H1 (cell line): ENCODE measurements at regions not wholly inside any gene's neighbourhood (a gene's known extent, or its start where the extent isn't known, plus 50 kb on each side); places are given as distances from the start of the nearest gene placed in this dataset.

Experiments used
- EP300 ChIP-seq, 2 experiments: IDR thresholded peaks; 1 replicate in 1 of 2; 2 replicates in 1 of 2; pipeline ENCODE4 v1.6.1; 2011 to 2012; ENCODE audit warnings: low read depth in 2 of 2, low read length in 2 of 2, mild to moderate bottlenecking in 2 of 2, borderline replicate concordance in 1 of 2, inconsistent platforms in 1 of 2, moderate library complexity in 1 of 2
- POLR2A ChIP-seq, 2 experiments: IDR thresholded peaks; 1 replicate in 1 of 2; 2 replicates in 1 of 2; pipeline ENCODE4 v1.6.1; 2011; ENCODE audit warnings: low read depth in 2 of 2, low read length in 2 of 2, mild to moderate bottlenecking in 2 of 2; ENCODE audit errors: control extremely low read depth in 1 of 2
- POLR2AphosphoS5 ChIP-seq: IDR thresholded peaks from 2 replicates; pipeline ENCODE4 v1.6.1; 2011; ENCODE audit warnings: low read depth, low read length
- SP1 ChIP-seq: IDR thresholded peaks from 2 replicates; pipeline ENCODE4 v1.6.1; 2011; ENCODE audit warnings: low read depth, low read length
- TF ChIP-seq, protein P1 (sequence below), 3 experiments: IDR thresholded peaks; 1 replicate in 2 of 3; 2 replicates in 1 of 3; pipeline versions ENCODE4 v1.5.1 to v1.6.1; 2011; ENCODE audit warnings: low read length in 3 of 3, mild to moderate bottlenecking in 3 of 3, inconsistent platforms in 2 of 3, low read depth in 1 of 3, moderate library complexity in 1 of 3; ENCODE audit not compliant: insufficient read depth in 1 of 3; ENCODE audit errors: control extremely low read depth in 1 of 3

DNA sequence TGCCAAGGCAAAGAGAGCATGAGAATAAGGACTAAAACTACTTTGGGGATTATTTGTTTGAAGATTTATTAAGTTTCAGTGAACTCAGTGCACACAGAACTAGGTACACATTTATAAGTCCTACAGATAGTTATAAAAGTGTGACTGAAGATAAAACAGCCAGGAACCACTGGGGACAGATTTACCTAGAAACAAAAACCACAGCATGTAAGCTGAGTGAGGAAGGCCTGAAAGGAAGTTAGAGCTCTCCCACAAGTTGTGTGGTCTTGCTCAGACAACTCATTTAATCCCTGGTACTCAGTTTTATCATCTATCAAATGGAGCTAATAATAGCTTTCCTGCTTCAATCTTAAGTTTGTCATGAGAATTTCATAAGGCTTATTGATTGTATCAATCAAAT, 311.2 kb upstream of the FAT3 start:
- TF ChIP-seq EP300 (IDR thresholded peaks at IDR 0.05; ENCODE audit: borderline replicate concordance in 1 of 2, low read depth in 2 of 2, low read length in 2 of 2) (no peak), SP1 (no peak), POLR2A (IDR thresholded peaks at IDR 0.05; ENCODE audit: control extremely low read depth in 1 of 2, low read depth in 2 of 2, low read length in 2 of 2) (no peak), POLR2AphosphoS5 (no peak)
- TF ChIP-seq, protein P1, sequence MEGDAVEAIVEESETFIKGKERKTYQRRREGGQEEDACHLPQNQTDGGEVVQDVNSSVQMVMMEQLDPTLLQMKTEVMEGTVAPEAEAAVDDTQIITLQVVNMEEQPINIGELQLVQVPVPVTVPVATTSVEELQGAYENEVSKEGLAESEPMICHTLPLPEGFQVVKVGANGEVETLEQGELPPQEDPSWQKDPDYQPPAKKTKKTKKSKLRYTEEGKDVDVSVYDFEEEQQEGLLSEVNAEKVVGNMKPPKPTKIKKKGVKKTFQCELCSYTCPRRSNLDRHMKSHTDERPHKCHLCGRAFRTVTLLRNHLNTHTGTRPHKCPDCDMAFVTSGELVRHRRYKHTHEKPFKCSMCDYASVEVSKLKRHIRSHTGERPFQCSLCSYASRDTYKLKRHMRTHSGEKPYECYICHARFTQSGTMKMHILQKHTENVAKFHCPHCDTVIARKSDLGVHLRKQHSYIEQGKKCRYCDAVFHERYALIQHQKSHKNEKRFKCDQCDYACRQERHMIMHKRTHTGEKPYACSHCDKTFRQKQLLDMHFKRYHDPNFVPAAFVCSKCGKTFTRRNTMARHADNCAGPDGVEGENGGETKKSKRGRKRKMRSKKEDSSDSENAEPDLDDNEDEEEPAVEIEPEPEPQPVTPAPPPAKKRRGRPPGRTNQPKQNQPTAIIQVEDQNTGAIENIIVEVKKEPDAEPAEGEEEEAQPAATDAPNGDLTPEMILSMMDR (IDR thresholded peaks at IDR 0.05; ENCODE audit: control extremely low read depth in 1 of 3, insufficient read depth in 1 of 3, low read depth in 1 of 3, low read length in 3 of 3): no peak
